ENCODE measurements at regions not wholly inside any gene's neighbourhood (a gene's known extent, or its start where the extent isn't known, plus 50 kb on each side); places are given as distances from the start of the nearest gene placed in this dataset.

GRCh38 chr10:61840403-61840802 is 61.1 kb upstream of the ARID5B start:
- TF ChIP-seq CTCF (IDR thresholded peaks at IDR 0.05; ENCODE audit: low read depth, low read length, missing control alignments): no peak

GRCh38 chr10:61841338-61841875 is 60.1 kb upstream of the ARID5B start:
- no peak for DNase-seq (ENCODE audit: low read depth)
- in situ Hi-C loops (cut with HindIII; ENCODE audit: low sequenced_read_pairs): no loop called here
- H3K4me3 ChIP-seq (ENCODE audit: low read depth, low read length): no peak overlapping the region
- TF ChIP-seq CTCF (IDR thresholded peaks at IDR 0.05; ENCODE audit: low read depth, low read length, missing control alignments): no peak

More at GRCh38 chr10:61840403-61840802, 61.1 kb upstream of the ARID5B start:
- no peak for DNase-seq (ENCODE audit: low read depth)
- H3K4me3 ChIP-seq (ENCODE audit: low read depth, low read length): no peak overlapping the region
- in situ Hi-C loops (cut with HindIII; ENCODE audit: low sequenced_read_pairs): no loop called here

GRCh38 chr10:61842755-61843497 is 58.6 kb upstream of the ARID5B start:
- peak; percentile 49 for DNase-seq (ENCODE audit: low read depth)
- in situ Hi-C loops (cut with HindIII; ENCODE audit: low sequenced_read_pairs): no loop called here
- no peak overlapping the region for H3K4me3 ChIP-seq (ENCODE audit: low read depth, low read length)
- TF ChIP-seq CTCF (IDR thresholded peaks at IDR 0.05; ENCODE audit: low read depth, low read length, missing control alignments): no peak

- no peak overlapping the region for H3K4me3 ChIP-seq (ENCODE audit: low read depth, low read length)
- DNase-seq (ENCODE audit: low read depth): no peak
- in situ Hi-C loops (cut with HindIII; ENCODE audit: low sequenced_read_pairs): no loop called here
- no peak for TF ChIP-seq CTCF (IDR thresholded peaks at IDR 0.05; ENCODE audit: low read depth, low read length, missing control alignments)
Observed at GRCh38 chr10:61844116-61844822, 57.2 kb upstream of the ARID5B start.

- TF ChIP-seq CTCF (IDR thresholded peaks at IDR 0.05; ENCODE audit: low read depth, low read length, missing control alignments): no peak
- no peak overlapping the region for H3K4me3 ChIP-seq (ENCODE audit: low read depth, low read length)
- in situ Hi-C loops (cut with HindIII; ENCODE audit: low sequenced_read_pairs): no loop called here
- DNase-seq (ENCODE audit: low read depth): no peak
Observed at GRCh38 chr10:61845196-61845949, 56.1 kb upstream of the ARID5B start.

GRCh38 chr10:61845950-61846268 is 55.6 kb upstream of the ARID5B start:
- no peak for DNase-seq (ENCODE audit: low read depth)
- no peak overlapping the region for H3K4me3 ChIP-seq (ENCODE audit: low read depth, low read length)
- in situ Hi-C loops (cut with HindIII; ENCODE audit: low sequenced_read_pairs): no loop called here
- no peak for TF ChIP-seq CTCF (IDR thresholded peaks at IDR 0.05; ENCODE audit: low read depth, low read length, missing control alignments)
